ENCODE measurements at regions not wholly inside any gene's neighbourhood (a gene's known extent, or its start where the extent isn't known, plus 50 kb on each side); places are given as distances from the start of the nearest gene placed in this dataset.

- TF ChIP-seq FOXJ2 (tag; IDR thresholded peaks at IDR 0.05), result no peak
- no peak for TF ChIP-seq NCOA2 (IDR thresholded peaks at IDR 0.05; ENCODE audit: partially characterized antibody in 2 of 2)
- peak; percentile 59; the same call in 1 of the 2 replicates for TF ChIP-seq ZBTB12 (CRISPR knock-in tag; IDR thresholded peaks at IDR 0.05)
- TF ChIP-seq EP300 (IDR thresholded peaks at IDR 0.05; ENCODE audit: low read length), result peak; percentile 60; the same call in 1 of the 2 replicates
- TF ChIP-seq E2F6 (IDR thresholded peaks at IDR 0.05; ENCODE audit: borderline replicate concordance in 1 of 2, extremely low read depth in 1 of 2, insufficient read depth in 1 of 2, insufficient read length in 1 of 2, low read depth in 1 of 2, low read length in 1 of 2, poor library complexity in 1 of 2, severe bottlenecking in 1 of 2), result peak in 1 of 2 experiments; percentile 84
- TF ChIP-seq ZNF512 (tag; IDR thresholded peaks at IDR 0.05), result no peak
- peak; percentile 47; the same call in 1 of the 2 replicates for TF ChIP-seq RFX7 (CRISPR knock-in tag; IDR thresholded peaks at IDR 0.05)
- no peak for TF ChIP-seq PHTF2 (CRISPR knock-in tag; IDR thresholded peaks at IDR 0.05)
- 0 out of 2 replicates have a peak, but pooled peaks have one; percentile 17 for TF ChIP-seq GABPA (tag; conservative IDR thresholded peaks at IDR 0.05; ENCODE audit: low read depth)
- TF ChIP-seq JUN (IDR thresholded peaks at IDR 0.05; ENCODE audit: borderline replicate concordance, low read depth, low read length), result peak; percentile 63
- 0 out of 2 replicates have a peak, but pooled peaks have one; percentile 48 for TF ChIP-seq JUN (CRISPR knock-in tag; IDR thresholded peaks at IDR 0.05; ENCODE audit: borderline replicate concordance)
- TF ChIP-seq MCM3 (IDR thresholded peaks at IDR 0.05), result no peak
- TF ChIP-seq MEF2D (tag; conservative IDR thresholded peaks at IDR 0.05; ENCODE audit: low read depth), result peak; percentile 64
- TF ChIP-seq ZNF445 (CRISPR knock-in tag; IDR thresholded peaks at IDR 0.05; ENCODE audit: low read depth), result peak; percentile 73
- TF ChIP-seq ZNF583 (CRISPR knock-in tag; IDR thresholded peaks at IDR 0.05), result peak; percentile 29; the same call in 1 of the 2 replicates
- peak; percentile 53; the same call in 1 of the 2 replicates for TF ChIP-seq ZNF239 (CRISPR knock-in tag; IDR thresholded peaks at IDR 0.05)
- no peak for TF ChIP-seq HDAC6 (IDR thresholded peaks at IDR 0.05; ENCODE audit: low read depth, low read length)
- no peak for TF ChIP-seq ZNF143 (CRISPR knock-in tag; IDR thresholded peaks at IDR 0.05)
- no peak for TF ChIP-seq SETDB1 (IDR thresholded peaks at IDR 0.05; ENCODE audit: low read length)
- no peak for TF ChIP-seq ID3 (CRISPR knock-in tag; IDR thresholded peaks at IDR 0.05)
- TF ChIP-seq ID3 (tag; IDR thresholded peaks at IDR 0.05), result peak; percentile 24; the same call in 1 of the 2 replicates
- no peak for TF ChIP-seq U2AF1 (optimal IDR thresholded peaks at IDR 0.05; ENCODE audit: low read depth, low read length)
- no peak for TF ChIP-seq HNRNPK (IDR thresholded peaks at IDR 0.05; ENCODE audit: low read depth, low read length, poor library complexity, severe bottlenecking)
- peak; percentile 45; the same call in 1 of the 2 replicates for TF ChIP-seq GTF2E2 (tag; IDR thresholded peaks at IDR 0.05)
- TF ChIP-seq FUS (optimal IDR thresholded peaks at IDR 0.05; ENCODE audit: low read depth, low read length), result no peak
Measured at GRCh38 chr1:234893725-234894630, 234.7 kb downstream of the TOMM20 start (continued).

Data from K562 (cell line).